ENCODE measurements at regions not wholly inside any gene's neighbourhood (a gene's known extent, or its start where the extent isn't known, plus 50 kb on each side); places are given as distances from the start of the nearest gene placed in this dataset.

DNA sequence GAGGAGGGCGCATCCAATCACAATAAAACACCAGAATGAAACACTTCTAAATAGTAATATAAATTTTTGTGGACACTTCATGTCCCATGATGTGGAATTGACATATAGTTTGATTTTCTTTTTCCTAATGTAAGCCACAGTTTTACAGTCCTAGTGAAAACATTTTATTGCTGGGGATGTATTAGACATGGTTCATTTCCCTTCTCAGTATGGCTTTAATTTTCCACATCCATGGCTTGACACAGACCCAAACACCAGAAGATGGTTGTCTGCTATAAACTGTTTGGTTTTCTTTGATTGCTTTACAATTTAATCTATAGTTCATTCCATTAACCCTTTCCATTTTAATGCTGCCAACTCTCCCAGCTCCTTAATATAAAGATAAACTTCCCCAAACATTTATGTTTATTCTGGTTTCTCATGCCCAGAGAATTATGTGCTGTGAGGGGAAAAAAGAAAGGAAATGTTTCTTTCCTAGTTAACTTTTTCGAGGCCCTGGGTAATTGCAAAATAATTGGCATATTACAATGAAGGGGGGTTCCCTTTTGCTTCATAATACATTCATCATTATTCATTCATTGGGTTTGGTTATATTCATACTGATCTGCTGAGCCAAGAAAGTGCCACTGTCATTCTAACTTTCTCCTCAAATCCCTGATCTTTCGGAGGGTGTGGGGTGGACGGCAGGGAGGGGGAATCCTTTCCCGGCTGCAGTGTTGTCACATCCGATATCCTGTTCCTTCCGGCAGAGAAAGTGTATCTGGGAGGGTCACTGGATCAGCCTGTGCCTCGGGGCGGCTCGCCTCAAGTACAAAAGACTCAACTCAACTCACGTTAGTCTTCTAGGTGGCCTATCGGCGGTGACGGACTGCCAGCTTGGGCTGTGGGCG, 127.6 kb upstream of the TFAP2D start (continued):
- no peak for TF ChIP-seq GABPA (IDR thresholded peaks at IDR 0.05; ENCODE audit: low read depth)

DNA sequence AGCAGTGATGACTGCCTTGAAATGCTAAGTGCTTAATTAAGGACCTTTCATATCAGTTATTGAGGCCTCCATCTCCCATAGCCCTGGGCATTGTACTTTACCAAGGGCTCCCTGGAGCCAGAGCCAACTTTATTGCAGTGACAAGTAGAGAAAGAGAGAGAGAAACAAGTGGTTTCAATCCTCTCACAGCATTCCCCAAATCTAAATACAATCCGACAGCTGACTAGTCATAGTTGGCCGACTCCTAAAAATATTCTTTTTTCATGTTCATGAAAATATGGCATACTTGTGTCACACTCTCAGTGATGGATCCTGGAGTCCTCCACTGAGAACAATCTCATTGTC, 127.0 kb upstream of the TFAP2D start:
- TF ChIP-seq TAF1 (IDR thresholded peaks at IDR 0.05; ENCODE audit: borderline replicate concordance, low read depth, low read length) (no peak), RXRA (IDR thresholded peaks at IDR 0.05; ENCODE audit: borderline replicate concordance, low read depth) (no peak), POLR2AphosphoS5 (IDR thresholded peaks at IDR 0.05; ENCODE audit: low read depth, low read length) (no peak), CHD2 (IDR thresholded peaks at IDR 0.05; ENCODE audit: low read length, partially characterized antibody) (no peak), GATA2 (CRISPR knock-in tag; IDR thresholded peaks at IDR 0.05) (no peak), SIN3A (IDR thresholded peaks at IDR 0.05; ENCODE audit: borderline replicate concordance, low read depth, low read length) (no peak), TEAD4 (IDR thresholded peaks at IDR 0.05; ENCODE audit: borderline replicate concordance, insufficient read depth) (no peak), MEF2A (IDR thresholded peaks at IDR 0.05; ENCODE audit: borderline replicate concordance, low read depth) (no peak), FOXM1 (IDR thresholded peaks at IDR 0.05; ENCODE audit: low read depth) (no peak), TCF12 (IDR thresholded peaks at IDR 0.05) (no peak), SMC3 (IDR thresholded peaks at IDR 0.05; ENCODE audit: low read depth, low read length) (no peak), RFX5 (IDR thresholded peaks at IDR 0.05; ENCODE audit: low read length) (no peak), FOXJ3 (CRISPR knock-in tag; IDR thresholded peaks at IDR 0.05) (no peak), EZH2phosphoT487 (IDR thresholded peaks at IDR 0.05; ENCODE audit: borderline replicate concordance, low read depth) (no peak)
- TF ChIP-seq, protein P1, sequence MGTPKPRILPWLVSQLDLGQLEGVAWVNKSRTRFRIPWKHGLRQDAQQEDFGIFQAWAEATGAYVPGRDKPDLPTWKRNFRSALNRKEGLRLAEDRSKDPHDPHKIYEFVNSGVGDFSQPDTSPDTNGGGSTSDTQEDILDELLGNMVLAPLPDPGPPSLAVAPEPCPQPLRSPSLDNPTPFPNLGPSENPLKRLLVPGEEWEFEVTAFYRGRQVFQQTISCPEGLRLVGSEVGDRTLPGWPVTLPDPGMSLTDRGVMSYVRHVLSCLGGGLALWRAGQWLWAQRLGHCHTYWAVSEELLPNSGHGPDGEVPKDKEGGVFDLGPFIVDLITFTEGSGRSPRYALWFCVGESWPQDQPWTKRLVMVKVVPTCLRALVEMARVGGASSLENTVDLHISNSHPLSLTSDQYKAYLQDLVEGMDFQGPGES (IDR thresholded peaks at IDR 0.05; ENCODE audit: low read depth, low read length), result no peak
- TF ChIP-seq, protein P2, sequence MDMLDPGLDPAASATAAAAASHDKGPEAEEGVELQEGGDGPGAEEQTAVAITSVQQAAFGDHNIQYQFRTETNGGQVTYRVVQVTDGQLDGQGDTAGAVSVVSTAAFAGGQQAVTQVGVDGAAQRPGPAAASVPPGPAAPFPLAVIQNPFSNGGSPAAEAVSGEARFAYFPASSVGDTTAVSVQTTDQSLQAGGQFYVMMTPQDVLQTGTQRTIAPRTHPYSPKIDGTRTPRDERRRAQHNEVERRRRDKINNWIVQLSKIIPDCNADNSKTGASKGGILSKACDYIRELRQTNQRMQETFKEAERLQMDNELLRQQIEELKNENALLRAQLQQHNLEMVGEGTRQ (IDR thresholded peaks at IDR 0.05; ENCODE audit: borderline replicate concordance, low read depth, low read length), result no peak
- TF ChIP-seq, protein P3, sequence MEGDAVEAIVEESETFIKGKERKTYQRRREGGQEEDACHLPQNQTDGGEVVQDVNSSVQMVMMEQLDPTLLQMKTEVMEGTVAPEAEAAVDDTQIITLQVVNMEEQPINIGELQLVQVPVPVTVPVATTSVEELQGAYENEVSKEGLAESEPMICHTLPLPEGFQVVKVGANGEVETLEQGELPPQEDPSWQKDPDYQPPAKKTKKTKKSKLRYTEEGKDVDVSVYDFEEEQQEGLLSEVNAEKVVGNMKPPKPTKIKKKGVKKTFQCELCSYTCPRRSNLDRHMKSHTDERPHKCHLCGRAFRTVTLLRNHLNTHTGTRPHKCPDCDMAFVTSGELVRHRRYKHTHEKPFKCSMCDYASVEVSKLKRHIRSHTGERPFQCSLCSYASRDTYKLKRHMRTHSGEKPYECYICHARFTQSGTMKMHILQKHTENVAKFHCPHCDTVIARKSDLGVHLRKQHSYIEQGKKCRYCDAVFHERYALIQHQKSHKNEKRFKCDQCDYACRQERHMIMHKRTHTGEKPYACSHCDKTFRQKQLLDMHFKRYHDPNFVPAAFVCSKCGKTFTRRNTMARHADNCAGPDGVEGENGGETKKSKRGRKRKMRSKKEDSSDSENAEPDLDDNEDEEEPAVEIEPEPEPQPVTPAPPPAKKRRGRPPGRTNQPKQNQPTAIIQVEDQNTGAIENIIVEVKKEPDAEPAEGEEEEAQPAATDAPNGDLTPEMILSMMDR (IDR thresholded peaks at IDR 0.05), result no peak
- TF ChIP-seq, protein P4, sequence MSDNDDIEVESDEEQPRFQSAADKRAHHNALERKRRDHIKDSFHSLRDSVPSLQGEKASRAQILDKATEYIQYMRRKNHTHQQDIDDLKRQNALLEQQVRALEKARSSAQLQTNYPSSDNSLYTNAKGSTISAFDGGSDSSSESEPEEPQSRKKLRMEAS (IDR thresholded peaks at IDR 0.05; ENCODE audit: low read depth), result no peak
- TF ChIP-seq, protein P5, sequence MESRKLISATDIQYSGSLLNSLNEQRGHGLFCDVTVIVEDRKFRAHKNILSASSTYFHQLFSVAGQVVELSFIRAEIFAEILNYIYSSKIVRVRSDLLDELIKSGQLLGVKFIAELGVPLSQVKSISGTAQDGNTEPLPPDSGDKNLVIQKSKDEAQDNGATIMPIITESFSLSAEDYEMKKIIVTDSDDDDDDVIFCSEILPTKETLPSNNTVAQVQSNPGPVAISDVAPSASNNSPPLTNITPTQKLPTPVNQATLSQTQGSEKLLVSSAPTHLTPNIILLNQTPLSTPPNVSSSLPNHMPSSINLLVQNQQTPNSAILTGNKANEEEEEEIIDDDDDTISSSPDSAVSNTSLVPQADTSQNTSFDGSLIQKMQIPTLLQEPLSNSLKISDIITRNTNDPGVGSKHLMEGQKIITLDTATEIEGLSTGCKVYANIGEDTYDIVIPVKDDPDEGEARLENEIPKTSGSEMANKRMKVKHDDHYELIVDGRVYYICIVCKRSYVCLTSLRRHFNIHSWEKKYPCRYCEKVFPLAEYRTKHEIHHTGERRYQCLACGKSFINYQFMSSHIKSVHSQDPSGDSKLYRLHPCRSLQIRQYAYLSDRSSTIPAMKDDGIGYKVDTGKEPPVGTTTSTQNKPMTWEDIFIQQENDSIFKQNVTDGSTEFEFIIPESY (IDR thresholded peaks at IDR 0.05; ENCODE audit: borderline replicate concordance, low read depth), result no peak

More for the DNA sequence above, 127.0 kb upstream of the TFAP2D start:
- no peak overlapping the region for H3K4me3 ChIP-seq (ENCODE audit: low read depth in 2 of 2, low read length in 1 of 2)
- WGBS (ENCODE audit: low lambda C conversion rate), result 58% methylated on average over 2 of the region's 2 CpGs
- H3K27me3 ChIP-seq (ENCODE audit: insufficient read depth), result no peaks in the 10 kb centered on the region
- ChIA-PET CTCF (no interaction called here), POLR2A (no interaction called here)
- H3K9ac ChIP-seq, result no peak overlapping the region
- H3K79me2 ChIP-seq (ENCODE audit: insufficient read depth), result no peaks in the 10 kb centered on the region
- H3K36me3 ChIP-seq (replicated peaks in 1 of 2; ENCODE audit: control insufficient read depth in 1 of 2, insufficient read depth in 2 of 2, low read length in 1 of 2), result no peaks in the 10 kb centered on the region
- H4K20me1 ChIP-seq (ENCODE audit: insufficient read depth), result no peaks in the 10 kb centered on the region
- no peak overlapping the region for H3K27ac ChIP-seq (ENCODE audit: low read depth in 2 of 2, low read length in 1 of 2)
- no peaks in the 10 kb centered on the region for H3K9me2 ChIP-seq
- no peak overlapping the region for H3K4me2 ChIP-seq
- DNase-seq, result no peak
- H2AFZ ChIP-seq (ENCODE audit: low read depth), result no peak overlapping the region
- peaks cover 0 to 3% of the 10 kb centered on the region in 2 experiments; a peak in 2 of 4 replicates for H3K4me1 ChIP-seq (ENCODE audit: control insufficient read depth in 1 of 2, insufficient read depth in 2 of 2, low read depth in 1 of 2, low read length in 1 of 2)
- no peaks in the 10 kb centered on the region for H3K9me3 ChIP-seq
- no peaks in the 10 kb centered on the region for H3F3A ChIP-seq (replicated peaks; ENCODE audit: insufficient read depth)
